ENCODE measurements at regions not wholly inside any gene's neighbourhood (a gene's known extent, or its start where the extent isn't known, plus 50 kb on each side); places are given as distances from the start of the nearest gene placed in this dataset.

DNA sequence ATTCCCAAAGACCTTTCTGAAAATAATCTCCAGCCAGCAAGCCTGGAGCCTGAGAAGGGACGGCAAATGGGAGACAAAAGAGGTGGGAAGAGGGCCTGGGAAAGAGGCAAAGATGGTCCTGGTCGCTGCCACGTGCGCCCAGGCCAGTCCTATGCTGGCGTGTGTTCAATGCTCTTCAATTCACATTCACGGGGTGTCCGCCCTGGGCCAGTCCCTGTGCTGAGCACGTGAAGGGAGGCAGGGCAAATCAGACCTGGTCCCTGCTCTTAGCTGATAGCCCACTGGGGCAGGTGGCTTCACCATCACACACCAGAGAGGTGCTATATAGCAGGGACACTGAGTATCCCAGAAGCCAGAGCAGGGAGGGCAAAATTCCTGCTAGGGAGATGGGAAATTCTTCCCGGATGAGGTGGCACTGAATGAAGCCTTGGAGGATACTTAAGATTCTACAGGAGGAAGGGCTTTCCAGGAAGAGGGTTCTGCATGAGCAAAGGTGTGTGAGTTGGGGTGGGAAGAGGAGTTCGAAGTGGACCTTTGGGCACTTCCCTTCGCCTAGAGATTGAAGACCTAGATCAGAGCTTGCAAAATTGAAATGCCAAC, 148.2 kb downstream of the CHST1 start:
- Histone ChIP-seq H3K9me3 (no peaks in the 10 kb centered on the region), H3K36me3 (no peaks in the 10 kb centered on the region), H3K27me3 (no peaks in the 10 kb centered on the region), H3K27ac (no peak overlapping the region), H3K4me1 (no peaks in the 10 kb centered on the region), H3K4me3 (no peak overlapping the region)
- DNase-seq (no peak), ATAC-seq (no peak)
- no peak for TF ChIP-seq POLR2A (IDR thresholded peaks at IDR 0.05)
- TF ChIP-seq, protein P1, sequence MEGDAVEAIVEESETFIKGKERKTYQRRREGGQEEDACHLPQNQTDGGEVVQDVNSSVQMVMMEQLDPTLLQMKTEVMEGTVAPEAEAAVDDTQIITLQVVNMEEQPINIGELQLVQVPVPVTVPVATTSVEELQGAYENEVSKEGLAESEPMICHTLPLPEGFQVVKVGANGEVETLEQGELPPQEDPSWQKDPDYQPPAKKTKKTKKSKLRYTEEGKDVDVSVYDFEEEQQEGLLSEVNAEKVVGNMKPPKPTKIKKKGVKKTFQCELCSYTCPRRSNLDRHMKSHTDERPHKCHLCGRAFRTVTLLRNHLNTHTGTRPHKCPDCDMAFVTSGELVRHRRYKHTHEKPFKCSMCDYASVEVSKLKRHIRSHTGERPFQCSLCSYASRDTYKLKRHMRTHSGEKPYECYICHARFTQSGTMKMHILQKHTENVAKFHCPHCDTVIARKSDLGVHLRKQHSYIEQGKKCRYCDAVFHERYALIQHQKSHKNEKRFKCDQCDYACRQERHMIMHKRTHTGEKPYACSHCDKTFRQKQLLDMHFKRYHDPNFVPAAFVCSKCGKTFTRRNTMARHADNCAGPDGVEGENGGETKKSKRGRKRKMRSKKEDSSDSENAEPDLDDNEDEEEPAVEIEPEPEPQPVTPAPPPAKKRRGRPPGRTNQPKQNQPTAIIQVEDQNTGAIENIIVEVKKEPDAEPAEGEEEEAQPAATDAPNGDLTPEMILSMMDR (IDR thresholded peaks at IDR 0.05 in 4 of 5, conservative IDR thresholded peaks at IDR 0.05 in 1 of 5): no peak
- in situ Hi-C loops (cut with MboI; ENCODE audit: low sequenced_read_pairs in 4 of 4): no loop called here
- intact Hi-C loops (cut with DNase I; ENCODE audit: low total_unique reads): no loop called here

GRCh38 chr11:45513821-45514340, 151.5 kb downstream of the CHST1 start:
- H3K4me1 ChIP-seq: no peaks in the 10 kb centered on the region
- H3K4me3 ChIP-seq: no peak overlapping the region
- no peaks in the 10 kb centered on the region for H3K36me3 ChIP-seq
- no peak for TF ChIP-seq POLR2A (IDR thresholded peaks at IDR 0.05)
- TF ChIP-seq, protein P1 (IDR thresholded peaks at IDR 0.05 in 4 of 5, conservative IDR thresholded peaks at IDR 0.05 in 1 of 5): no peak
- in situ Hi-C loops (cut with MboI; ENCODE audit: low sequenced_read_pairs in 4 of 4): no loop called here
- H3K27ac ChIP-seq: no peak overlapping the region
- intact Hi-C loops (cut with DNase I; ENCODE audit: low total_unique reads): no loop called here
- ATAC-seq: no peak
- no peaks in the 10 kb centered on the region for H3K27me3 ChIP-seq
- no peaks in the 10 kb centered on the region for H3K9me3 ChIP-seq
- DNase-seq: no peak

DNA sequence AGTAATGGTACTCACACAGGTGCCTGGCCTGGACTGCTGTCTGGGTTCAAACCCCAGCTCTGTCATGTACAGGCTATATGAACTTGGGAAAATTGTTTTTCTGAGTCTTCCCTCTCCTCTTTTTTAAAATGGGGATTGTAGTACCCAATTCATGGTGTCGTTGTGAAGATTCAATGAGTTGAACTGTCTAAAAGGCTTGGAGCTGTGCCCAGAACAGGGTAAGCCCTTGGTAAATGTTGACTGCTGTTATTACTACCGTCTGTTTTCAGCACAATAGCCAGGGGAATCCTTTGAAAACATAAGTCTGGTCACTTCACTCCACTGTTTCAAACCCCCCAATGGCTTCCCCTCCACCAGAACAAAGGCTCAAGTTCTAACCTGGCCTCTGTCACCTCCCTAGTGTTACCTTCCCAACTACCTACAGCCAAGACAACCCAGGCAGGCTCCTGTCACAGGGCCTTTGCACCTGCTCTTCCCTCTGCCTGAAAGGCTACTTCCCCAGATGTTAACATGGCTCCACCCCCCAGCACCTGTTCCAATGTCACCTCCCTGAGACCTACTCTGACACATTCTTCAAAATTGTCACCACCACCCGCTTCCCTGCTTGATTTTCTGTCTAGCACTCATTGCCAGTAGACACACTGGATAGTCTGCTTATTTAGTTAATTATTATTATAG, 152.8 kb downstream of the CHST1 start:
- intact Hi-C loops (cut with DNase I; ENCODE audit: low total_unique reads): no loop called here
- in situ Hi-C loops (cut with MboI; ENCODE audit: low sequenced_read_pairs in 4 of 4): no loop called here
- ATAC-seq (no peak), DNase-seq (no peak)
- no peaks in the 10 kb centered on the region for H3K36me3 ChIP-seq
- no peak overlapping the region for H3K4me3 ChIP-seq
- TF ChIP-seq, protein P1 (IDR thresholded peaks at IDR 0.05 in 4 of 5, conservative IDR thresholded peaks at IDR 0.05 in 1 of 5): no peak
- TF ChIP-seq POLR2A (IDR thresholded peaks at IDR 0.05): no peak
- H3K27me3 ChIP-seq: no peaks in the 10 kb centered on the region
- no peaks in the 10 kb centered on the region for H3K4me1 ChIP-seq
- H3K27ac ChIP-seq: no peak overlapping the region
- no peaks in the 10 kb centered on the region for H3K9me3 ChIP-seq

- DNase-seq (no peak), ATAC-seq (no peak)
- no peak overlapping the region for H3K27ac ChIP-seq
- no peaks in the 10 kb centered on the region for H3K36me3 ChIP-seq
- no peaks in the 10 kb centered on the region for H3K27me3 ChIP-seq
- H3K9me3 ChIP-seq: no peaks in the 10 kb centered on the region
- intact Hi-C loops (cut with DNase I; ENCODE audit: low total_unique reads): no loop called here
- in situ Hi-C loops (cut with MboI; ENCODE audit: low sequenced_read_pairs in 4 of 4): no loop called here
- no peak overlapping the region for H3K4me3 ChIP-seq
- no peaks in the 10 kb centered on the region for H3K4me1 ChIP-seq
- no peak for TF ChIP-seq POLR2A (IDR thresholded peaks at IDR 0.05)
- TF ChIP-seq, protein P1 (IDR thresholded peaks at IDR 0.05 in 4 of 5, conservative IDR thresholded peaks at IDR 0.05 in 1 of 5): no peak
Observed at GRCh38 chr11:45511566-45511965, 153.9 kb downstream of the CHST1 start.
